Neural crest cell (in vitro differentiated cells): ENCODE measurements at regions not wholly inside any gene's neighbourhood (a gene's known extent, or its start where the extent isn't known, plus 50 kb on each side); places are given as distances from the start of the nearest gene placed in this dataset.

ENCODE experiments used
- DNase-seq: peaks from one replicate; pipeline ENCODE4 v3.0.0; 2021; ENCODE audit warnings: low read depth, mixed read lengths, low spot score
- H3K27ac Mint-ChIP-seq: one replicate; pipeline ENCODE4 v1.8.0; 2021; ENCODE audit warnings: mild to moderate bottlenecking, mixed read lengths; ENCODE audit not compliant: unreplicated experiment
- H3K27me3 Mint-ChIP-seq: 2 replicates; pipeline ENCODE4 v1.8.0; 2021; ENCODE audit warnings: low read depth, mild to moderate bottlenecking, mixed read lengths
- H3K36me3 Mint-ChIP-seq: 2 replicates; pipeline ENCODE4 v1.8.0; 2021; ENCODE audit warnings: low read depth, mild to moderate bottlenecking, mixed read lengths
- H3K4me1 Mint-ChIP-seq: 2 replicates; pipeline ENCODE4 v1.8.0; 2021; ENCODE audit warnings: mixed read lengths
- H3K4me3 Mint-ChIP-seq: one replicate; pipeline ENCODE4 v1.8.0; 2021; ENCODE audit warnings: mild to moderate bottlenecking, mixed read lengths
- H3K9me3 Mint-ChIP-seq: 2 replicates; pipeline ENCODE4 v1.8.0; 2021; ENCODE audit warnings: mixed read lengths
- TF ChIP-seq, protein P1 (sequence below): fragments of 200-600 bp; sonication (generic); conservative IDR thresholded peaks from 2 replicates; pipeline ENCODE4 v1.5.0; 2021; ENCODE audit warnings: antibody characterized with exemption, mild to moderate bottlenecking

DNA sequence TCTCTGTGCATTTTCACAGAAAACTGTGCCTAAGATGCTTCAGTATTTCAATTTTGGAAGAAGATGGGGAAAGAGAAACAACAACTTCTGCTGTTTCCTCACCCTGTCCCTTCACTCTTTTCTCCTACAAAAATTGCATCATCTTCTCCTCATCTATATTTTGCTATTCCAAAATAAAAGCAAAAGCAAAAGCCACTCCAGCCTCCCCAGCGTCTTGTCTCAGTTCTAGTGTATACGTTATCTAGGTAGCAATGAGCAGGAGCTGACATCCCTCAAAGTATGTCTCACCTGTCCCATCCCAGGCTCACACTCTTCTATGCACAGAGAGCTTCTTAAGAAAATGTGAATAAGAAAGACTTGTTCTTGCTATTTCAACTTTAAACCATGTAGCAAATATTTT, 163.8 kb upstream of the TAB2 start:
- Mint-ChIP-seq H3K27me3 (no peaks in the 10 kb centered on the region), H3K4me1 (no peaks in the 10 kb centered on the region), H3K4me3 (no peak overlapping the region), H3K9me3 (peaks cover 5% of the 10 kb centered on the region), H3K36me3 (no peaks in the 10 kb centered on the region), H3K27ac (no peak overlapping the region)
- TF ChIP-seq, protein P1, sequence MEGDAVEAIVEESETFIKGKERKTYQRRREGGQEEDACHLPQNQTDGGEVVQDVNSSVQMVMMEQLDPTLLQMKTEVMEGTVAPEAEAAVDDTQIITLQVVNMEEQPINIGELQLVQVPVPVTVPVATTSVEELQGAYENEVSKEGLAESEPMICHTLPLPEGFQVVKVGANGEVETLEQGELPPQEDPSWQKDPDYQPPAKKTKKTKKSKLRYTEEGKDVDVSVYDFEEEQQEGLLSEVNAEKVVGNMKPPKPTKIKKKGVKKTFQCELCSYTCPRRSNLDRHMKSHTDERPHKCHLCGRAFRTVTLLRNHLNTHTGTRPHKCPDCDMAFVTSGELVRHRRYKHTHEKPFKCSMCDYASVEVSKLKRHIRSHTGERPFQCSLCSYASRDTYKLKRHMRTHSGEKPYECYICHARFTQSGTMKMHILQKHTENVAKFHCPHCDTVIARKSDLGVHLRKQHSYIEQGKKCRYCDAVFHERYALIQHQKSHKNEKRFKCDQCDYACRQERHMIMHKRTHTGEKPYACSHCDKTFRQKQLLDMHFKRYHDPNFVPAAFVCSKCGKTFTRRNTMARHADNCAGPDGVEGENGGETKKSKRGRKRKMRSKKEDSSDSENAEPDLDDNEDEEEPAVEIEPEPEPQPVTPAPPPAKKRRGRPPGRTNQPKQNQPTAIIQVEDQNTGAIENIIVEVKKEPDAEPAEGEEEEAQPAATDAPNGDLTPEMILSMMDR, result no peak
- DNase-seq, result no peak

DNA sequence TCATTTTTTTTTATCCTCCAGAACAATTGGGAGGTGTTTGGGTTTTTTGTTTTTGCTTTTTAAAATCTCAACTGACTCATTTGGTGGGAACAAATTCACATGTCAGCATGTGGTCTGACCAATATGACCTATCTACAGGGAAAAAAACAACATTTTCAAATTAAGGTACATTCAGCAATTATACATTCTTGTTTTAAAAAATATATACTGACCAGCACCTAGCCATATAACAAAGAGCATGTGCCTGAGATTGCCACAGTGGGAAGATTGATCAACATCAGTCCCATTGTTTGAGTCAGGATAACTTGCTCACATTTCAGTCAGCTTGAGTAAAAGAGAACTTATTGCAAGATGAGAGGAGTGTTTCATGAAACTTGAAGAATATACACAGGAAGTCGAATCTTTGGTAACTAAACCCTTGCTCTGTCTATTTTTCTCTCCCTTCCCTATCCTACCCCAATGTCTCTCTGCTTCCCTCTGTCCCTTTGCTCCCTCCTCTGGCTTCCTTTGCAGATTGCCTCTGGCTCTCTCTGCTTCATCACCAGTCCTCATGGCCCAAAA, 163.2 kb upstream of the TAB2 start:
- H3K36me3 Mint-ChIP-seq, result no peaks in the 10 kb centered on the region
- no peaks in the 10 kb centered on the region for H3K27me3 Mint-ChIP-seq
- H3K9me3 Mint-ChIP-seq, result peaks cover 5% of the 10 kb centered on the region
- H3K4me1 Mint-ChIP-seq, result no peaks in the 10 kb centered on the region
- TF ChIP-seq, protein P1, result no peak
- no peak for DNase-seq
- H3K4me3 Mint-ChIP-seq, result no peak overlapping the region
- no peak overlapping the region for H3K27ac Mint-ChIP-seq

DNA sequence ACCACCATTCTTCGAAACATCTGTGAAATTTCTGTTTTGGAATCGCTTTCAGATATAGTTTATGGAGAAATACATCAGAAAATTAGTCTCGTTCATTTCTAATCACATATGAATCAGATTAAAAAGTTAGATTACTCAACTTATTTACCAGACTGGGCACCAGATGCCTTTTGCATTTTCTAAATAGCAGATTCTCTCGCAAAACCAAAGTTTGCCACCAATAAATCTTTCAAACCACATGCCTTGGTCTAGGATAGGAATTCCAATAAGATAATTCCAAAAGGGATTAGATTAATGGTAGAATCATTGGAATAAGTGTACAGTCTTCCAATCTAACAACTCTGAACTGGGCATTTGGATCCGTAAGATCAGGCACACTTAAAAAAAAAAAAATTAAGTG, 160.4 kb upstream of the TAB2 start:
- H3K4me1 Mint-ChIP-seq, result no peaks in the 10 kb centered on the region
- H3K9me3 Mint-ChIP-seq, result peaks cover 2% of the 10 kb centered on the region
- no peak overlapping the region for H3K4me3 Mint-ChIP-seq
- no peaks in the 10 kb centered on the region for H3K36me3 Mint-ChIP-seq
- no peaks in the 10 kb centered on the region for H3K27me3 Mint-ChIP-seq
- H3K27ac Mint-ChIP-seq, result no peak overlapping the region
- TF ChIP-seq, protein P1, result no peak
- DNase-seq, result no peak

DNA sequence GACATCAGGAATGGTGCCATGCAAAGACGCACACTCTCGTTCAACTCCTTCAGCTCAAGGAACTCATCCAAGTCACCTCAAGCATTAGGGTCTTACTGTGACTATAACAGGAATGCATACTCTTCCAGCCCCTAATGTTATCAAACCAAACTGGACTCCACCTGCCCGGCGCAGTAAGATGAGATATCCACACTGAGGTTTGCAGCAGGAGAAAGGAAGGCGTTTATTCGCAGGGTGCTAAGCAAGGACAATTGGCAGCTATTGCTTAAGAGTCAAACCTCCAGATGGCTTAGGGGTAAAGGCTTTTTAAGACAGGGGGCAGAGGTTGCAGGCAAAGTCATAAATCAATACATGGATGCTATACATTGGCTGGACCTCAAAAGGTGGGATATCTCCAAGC, 159.4 kb upstream of the TAB2 start:
- Mint-ChIP-seq H3K4me1 (no peaks in the 10 kb centered on the region), H3K4me3 (no peak overlapping the region)
- TF ChIP-seq, protein P1, result no peak

DNA sequence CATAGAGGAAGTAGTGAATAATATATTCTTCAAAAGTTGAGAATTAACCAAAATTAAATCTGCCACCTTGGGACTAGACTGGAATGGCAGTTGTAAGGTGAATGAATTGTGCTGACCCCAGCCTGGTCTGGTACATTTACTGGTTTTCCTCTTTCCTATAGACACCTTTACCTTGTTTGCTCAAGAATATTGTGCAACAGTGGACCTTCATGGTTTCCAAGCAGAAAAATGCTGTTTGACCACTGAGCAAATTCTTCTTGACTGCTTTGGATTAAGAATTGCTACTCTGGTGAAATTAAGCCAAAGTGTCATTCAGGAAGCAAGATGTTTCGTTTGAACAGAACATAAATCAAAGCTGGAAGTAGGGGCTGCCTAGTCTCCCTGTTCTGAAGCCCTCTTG, 156.6 kb upstream of the TAB2 start:
- Mint-ChIP-seq H3K27me3 (no peaks in the 10 kb centered on the region), H3K36me3 (no peaks in the 10 kb centered on the region), H3K27ac (no peak overlapping the region), H3K4me3 (no peak overlapping the region), H3K4me1 (no peaks in the 10 kb centered on the region), H3K9me3 (no peaks in the 10 kb centered on the region)
- DNase-seq, result no peak
- TF ChIP-seq, protein P1, result no peak

More for the DNA sequence above, 159.4 kb upstream of the TAB2 start:
- DNase-seq, result no peak
- no peak overlapping the region for H3K27ac Mint-ChIP-seq
- no peaks in the 10 kb centered on the region for H3K27me3 Mint-ChIP-seq
- no peaks in the 10 kb centered on the region for H3K36me3 Mint-ChIP-seq
- H3K9me3 Mint-ChIP-seq, result peaks cover 2% of the 10 kb centered on the region
